Endothelial cell (in vitro differentiated cells): ENCODE measurements at regions not wholly inside any gene's neighbourhood (a gene's known extent, or its start where the extent isn't known, plus 50 kb on each side); places are given as distances from the start of the nearest gene placed in this dataset.
"Not testable (repeated sequence)": the region's sequence is repeated elsewhere in the genome, so short reads cannot be mapped to it uniquely, and the experiment has no call there.

Source experiments
- DNase-seq: peaks from one replicate; pipeline ENCODE4 v3.0.0; 2021; ENCODE audit warnings: low spot score
- H3K27ac Mint-ChIP-seq: one replicate; pipeline ENCODE4 v1.8.0; 2021; ENCODE audit warnings: mixed read lengths, inconsistent platforms; ENCODE audit not compliant: unreplicated experiment
- H3K27me3 Mint-ChIP-seq: one replicate; pipeline ENCODE4 v1.8.0; 2021; ENCODE audit warnings: mild to moderate bottlenecking, moderate library complexity, mixed read lengths, inconsistent platforms; ENCODE audit not compliant: unreplicated experiment
- H3K36me3 Mint-ChIP-seq: one replicate; pipeline ENCODE4 v1.8.0; 2021; ENCODE audit warnings: mild to moderate bottlenecking, low read depth, mixed read lengths, inconsistent platforms; ENCODE audit not compliant: unreplicated experiment
- H3K4me1 Mint-ChIP-seq: one replicate; pipeline ENCODE4 v1.8.0; 2021; ENCODE audit warnings: mild to moderate bottlenecking, mixed read lengths, inconsistent platforms; ENCODE audit not compliant: unreplicated experiment
- H3K4me3 Mint-ChIP-seq: one replicate; pipeline ENCODE4 v1.8.0; 2021; ENCODE audit warnings: mild to moderate bottlenecking, mixed read lengths, inconsistent platforms; ENCODE audit not compliant: unreplicated experiment
- H3K9me3 Mint-ChIP-seq: one replicate; pipeline ENCODE4 v1.8.0; 2021; ENCODE audit warnings: mixed read lengths, inconsistent platforms; ENCODE audit not compliant: unreplicated experiment
- TF ChIP-seq, protein P1 (sequence below): fragments of 200-600 bp; sonication (generic); IDR thresholded peaks from one replicate; pipeline ENCODE4 v1.5.0; 2021; ENCODE audit warnings: antibody characterized with exemption; ENCODE audit not compliant: unreplicated experiment

DNA sequence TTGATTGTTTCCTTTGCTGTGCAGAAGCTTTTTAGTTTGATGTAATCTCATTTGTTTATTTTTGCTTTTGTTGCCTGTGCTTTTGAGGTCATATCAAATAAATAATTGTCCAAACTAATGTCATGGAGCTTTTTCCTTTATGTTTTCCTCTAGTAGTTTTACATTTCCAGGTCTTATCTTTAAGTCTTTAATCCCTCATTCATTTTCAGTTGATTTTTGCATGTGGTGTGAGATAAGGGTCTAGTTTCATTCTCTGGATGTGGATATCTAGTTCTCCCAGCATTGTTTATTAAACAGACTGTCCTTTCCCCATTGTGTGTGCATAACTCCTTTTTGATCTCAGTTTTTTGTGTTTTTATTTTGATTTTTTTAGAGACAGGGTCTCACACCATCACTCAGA, 179.1 kb upstream of the STK26 start:
- H3K4me3 Mint-ChIP-seq: no peak overlapping the region

DNA sequence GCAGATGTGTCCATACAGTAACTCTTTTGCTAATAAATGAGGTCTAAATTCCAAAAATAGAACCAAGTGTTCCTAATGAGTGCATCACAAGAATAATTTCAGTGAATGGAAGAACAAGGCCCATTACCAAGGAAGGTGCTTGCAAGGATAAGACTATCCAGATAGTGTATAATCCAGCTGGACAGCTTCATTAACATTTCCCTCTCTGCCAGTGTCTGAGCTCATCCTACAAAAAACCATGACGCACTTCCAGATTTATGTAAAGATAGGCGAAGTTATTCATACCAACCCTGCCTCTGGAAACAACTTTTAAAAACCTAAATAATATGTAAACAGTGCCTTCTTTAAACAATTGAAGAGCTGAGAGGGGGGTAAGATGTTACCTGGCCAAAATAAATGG, 177.9 kb upstream of the STK26 start:
- TF ChIP-seq, protein P1, sequence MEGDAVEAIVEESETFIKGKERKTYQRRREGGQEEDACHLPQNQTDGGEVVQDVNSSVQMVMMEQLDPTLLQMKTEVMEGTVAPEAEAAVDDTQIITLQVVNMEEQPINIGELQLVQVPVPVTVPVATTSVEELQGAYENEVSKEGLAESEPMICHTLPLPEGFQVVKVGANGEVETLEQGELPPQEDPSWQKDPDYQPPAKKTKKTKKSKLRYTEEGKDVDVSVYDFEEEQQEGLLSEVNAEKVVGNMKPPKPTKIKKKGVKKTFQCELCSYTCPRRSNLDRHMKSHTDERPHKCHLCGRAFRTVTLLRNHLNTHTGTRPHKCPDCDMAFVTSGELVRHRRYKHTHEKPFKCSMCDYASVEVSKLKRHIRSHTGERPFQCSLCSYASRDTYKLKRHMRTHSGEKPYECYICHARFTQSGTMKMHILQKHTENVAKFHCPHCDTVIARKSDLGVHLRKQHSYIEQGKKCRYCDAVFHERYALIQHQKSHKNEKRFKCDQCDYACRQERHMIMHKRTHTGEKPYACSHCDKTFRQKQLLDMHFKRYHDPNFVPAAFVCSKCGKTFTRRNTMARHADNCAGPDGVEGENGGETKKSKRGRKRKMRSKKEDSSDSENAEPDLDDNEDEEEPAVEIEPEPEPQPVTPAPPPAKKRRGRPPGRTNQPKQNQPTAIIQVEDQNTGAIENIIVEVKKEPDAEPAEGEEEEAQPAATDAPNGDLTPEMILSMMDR: no peak
- Mint-ChIP-seq H3K9me3 (no peaks in the 10 kb centered on the region), H3K36me3 (no peaks in the 10 kb centered on the region), H3K4me1 (peaks cover 13% of the 10 kb centered on the region), H3K27me3 (peaks cover under 1% of the 10 kb centered on the region), H3K27ac (no peak overlapping the region), H3K4me3 (no peak overlapping the region)
- no peak for DNase-seq

More for the DNA sequence above, 179.1 kb upstream of the STK26 start:
- Mint-ChIP-seq H3K27ac (no peak overlapping the region), H3K27me3 (peaks cover 2% of the 10 kb centered on the region), H3K9me3 (no peaks in the 10 kb centered on the region), H3K4me1 (peaks cover 13% of the 10 kb centered on the region), H3K36me3 (no peaks in the 10 kb centered on the region)
- no peak for DNase-seq
- TF ChIP-seq, protein P1: no peak

DNA sequence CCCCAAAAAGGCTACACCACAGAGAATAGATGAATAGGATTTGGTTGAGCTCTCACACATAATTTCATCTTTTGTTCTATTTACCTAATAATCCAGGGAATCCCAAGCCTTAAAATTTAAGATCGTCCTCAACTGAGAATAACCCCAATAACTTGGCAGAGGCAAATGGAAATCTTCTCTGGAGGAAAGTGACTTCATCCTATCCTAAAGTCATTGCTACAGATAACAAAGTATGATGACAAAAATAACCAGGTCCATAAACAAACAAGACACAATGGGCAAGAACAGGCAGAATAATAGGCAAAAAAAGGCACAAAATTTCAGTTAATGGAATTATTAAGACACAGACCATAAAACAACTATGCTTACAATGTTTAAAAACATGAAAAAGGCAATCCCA, 177.3 kb upstream of the STK26 start:
- no peak for DNase-seq
- H3K4me3 Mint-ChIP-seq: no peak overlapping the region
- H3K4me1 Mint-ChIP-seq: peaks cover 13% of the 10 kb centered on the region
- no peaks in the 10 kb centered on the region for H3K27me3 Mint-ChIP-seq
- H3K36me3 Mint-ChIP-seq: no peaks in the 10 kb centered on the region
- H3K9me3 Mint-ChIP-seq: no peaks in the 10 kb centered on the region
- TF ChIP-seq, protein P1: no peak
- H3K27ac Mint-ChIP-seq: no peak overlapping the region

DNA sequence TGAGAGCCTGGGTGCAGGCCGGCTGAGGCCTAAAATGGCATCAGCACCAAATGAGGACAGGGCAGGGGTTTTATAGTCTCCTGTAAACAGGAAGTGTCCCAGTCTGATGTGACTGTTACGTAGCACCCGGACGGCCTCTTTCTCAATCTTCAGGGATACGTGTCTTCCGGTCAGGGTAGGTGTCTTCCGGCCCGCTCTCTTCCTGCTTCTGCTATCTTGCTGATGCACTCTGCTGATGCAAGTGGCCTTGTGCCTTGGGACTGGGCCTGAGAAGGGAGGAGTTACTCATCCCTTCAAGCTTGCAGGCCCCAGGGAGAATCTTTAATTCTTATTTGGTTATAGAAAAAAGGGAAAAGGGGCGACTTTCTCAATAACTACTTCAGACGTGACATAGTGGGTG, 172.1 kb upstream of the STK26 start:
- not testable (repeated sequence) for DNase-seq, H3K9me3 Mint-ChIP-seq, H3K27me3 Mint-ChIP-seq, H3K36me3 Mint-ChIP-seq, H3K4me1 Mint-ChIP-seq, H3K27ac Mint-ChIP-seq, H3K4me3 Mint-ChIP-seq

DNA sequence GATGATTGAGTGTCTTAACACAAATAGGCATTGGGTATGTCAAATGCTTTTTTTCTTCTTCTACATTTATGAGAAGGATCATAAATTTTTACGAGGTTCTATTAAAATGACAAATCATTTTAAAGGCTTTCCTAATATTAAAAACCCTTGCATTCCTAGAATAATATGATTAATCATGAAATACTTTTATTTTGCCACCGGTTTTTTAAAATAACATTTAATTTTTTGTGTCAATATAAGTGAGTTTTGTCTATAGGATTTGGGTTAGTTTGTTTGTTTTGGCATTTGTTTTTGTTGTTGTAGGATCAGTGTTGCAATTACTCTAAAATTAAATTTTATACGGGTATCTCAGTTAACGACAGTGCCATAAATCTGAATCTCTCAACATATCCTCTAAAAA, 169.7 kb upstream of the STK26 start:
- Mint-ChIP-seq H3K4me3 (no peak overlapping the region), H3K27me3 (no peaks in the 10 kb centered on the region), H3K9me3 (no peaks in the 10 kb centered on the region), H3K27ac (no peak overlapping the region), H3K4me1 (no peaks in the 10 kb centered on the region), H3K36me3 (no peaks in the 10 kb centered on the region)
- DNase-seq: no peak
- TF ChIP-seq, protein P1: no peak

DNA sequence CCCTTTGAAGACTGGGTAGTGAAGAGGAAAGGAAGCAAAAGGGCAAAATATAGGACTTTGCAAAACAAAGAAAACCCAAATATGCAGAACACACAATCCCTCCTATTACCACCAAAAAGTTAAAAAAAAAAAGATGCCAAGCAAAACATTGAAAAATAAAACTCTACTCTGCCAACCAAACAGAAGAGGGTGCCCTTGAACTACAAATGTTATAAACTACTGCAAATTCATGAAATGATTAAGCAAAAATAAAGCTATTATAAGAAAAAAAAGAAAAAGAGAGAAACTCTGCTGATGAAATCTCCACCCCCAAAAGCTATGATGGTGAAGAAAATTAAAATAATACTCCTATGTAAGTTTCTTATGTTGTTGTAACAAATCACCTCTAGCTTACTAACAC, 168.5 kb upstream of the STK26 start:
- H3K27me3 Mint-ChIP-seq: no peaks in the 10 kb centered on the region
- no peaks in the 10 kb centered on the region for H3K36me3 Mint-ChIP-seq
- no peaks in the 10 kb centered on the region for H3K9me3 Mint-ChIP-seq
- DNase-seq: no peak
- H3K4me1 Mint-ChIP-seq: no peaks in the 10 kb centered on the region
- H3K27ac Mint-ChIP-seq: no peak overlapping the region
- TF ChIP-seq, protein P1: no peak
- H3K4me3 Mint-ChIP-seq: no peak overlapping the region
